ENCODE measurements at regions not wholly inside any gene's neighbourhood (a gene's known extent, or its start where the extent isn't known, plus 50 kb on each side); places are given as distances from the start of the nearest gene placed in this dataset.

DNA sequence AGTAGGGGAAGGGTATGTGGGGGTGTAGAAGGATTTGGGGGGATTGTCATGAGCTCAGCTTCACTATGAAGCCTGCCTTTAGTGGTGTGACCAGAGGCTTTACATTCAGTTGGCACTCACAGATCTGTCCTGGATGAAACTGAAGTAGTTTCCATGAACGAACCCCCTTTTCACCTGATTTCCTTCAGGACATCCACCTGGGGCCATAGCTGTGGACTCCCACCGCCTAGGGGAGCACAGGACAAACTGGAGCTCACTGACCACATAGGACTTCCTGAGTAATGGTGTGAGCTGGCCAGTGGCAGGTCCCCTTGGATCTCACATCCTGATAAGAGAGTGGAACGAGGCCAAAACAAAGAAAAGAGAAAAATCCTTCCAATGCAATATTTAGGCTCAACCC, 54.1 kb downstream of the MRPL57 start (continued):
- TF ChIP-seq GRHL2 (CRISPR knock-in tag; IDR thresholded peaks at IDR 0.05; ENCODE audit: insufficient replicate concordance, severe bottlenecking) (no peak), MAX (CRISPR knock-in tag; IDR thresholded peaks at IDR 0.05) (no peak), ESRRA (CRISPR knock-in tag; IDR thresholded peaks at IDR 0.05; ENCODE audit: borderline replicate concordance) (no peak), HMGXB4 (CRISPR knock-in tag; IDR thresholded peaks at IDR 0.05) (no peak), ZBTB43 (CRISPR knock-in tag; IDR thresholded peaks at IDR 0.05) (no peak)

GRCh38 chr13:21231426-21231940, 55.0 kb downstream of the MRPL57 start:
- TF ChIP-seq, protein P1, sequence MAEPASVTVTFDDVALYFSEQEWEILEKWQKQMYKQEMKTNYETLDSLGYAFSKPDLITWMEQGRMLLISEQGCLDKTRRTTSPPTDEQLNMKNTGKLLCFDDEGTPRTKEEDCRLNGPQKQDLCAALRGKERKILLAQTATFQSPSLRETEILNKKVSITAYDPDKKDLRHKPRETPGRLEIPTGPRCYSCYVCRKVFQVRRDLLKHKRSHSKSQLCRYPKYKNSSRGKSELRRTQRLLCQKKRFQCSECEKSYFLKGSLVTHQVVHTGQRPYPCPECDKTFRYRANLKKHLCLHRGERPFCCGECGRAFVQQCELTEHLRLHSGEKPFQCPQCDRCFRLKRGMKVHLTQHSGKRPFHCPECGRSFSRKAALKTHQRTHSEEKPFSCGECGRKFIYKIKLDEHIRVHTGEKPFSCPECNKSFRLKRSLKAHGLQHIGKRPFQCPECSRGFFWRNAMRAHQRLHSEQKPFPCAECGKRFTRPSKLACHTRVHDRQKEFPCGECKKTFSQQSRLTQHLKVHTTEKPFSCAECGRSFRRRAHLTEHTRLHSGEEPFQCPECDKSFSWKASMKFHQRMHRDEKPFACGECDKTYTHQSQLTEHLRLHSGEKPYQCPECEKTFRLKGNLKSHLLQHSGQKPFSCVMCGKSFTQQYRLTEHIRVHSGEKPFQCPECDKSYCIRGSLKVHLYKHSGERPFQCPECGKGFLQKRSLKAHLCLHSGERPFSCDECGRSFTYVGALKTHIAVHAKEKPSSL (CRISPR knock-in tag; conservative IDR thresholded peaks at IDR 0.05): no peak
- TF ChIP-seq NR3C1 (CRISPR knock-in tag; conservative IDR thresholded peaks at IDR 0.05; ENCODE audit: low read depth) (no peak), USF2 (CRISPR knock-in tag; IDR thresholded peaks at IDR 0.05) (no peak), ZNF317 (CRISPR knock-in tag; IDR thresholded peaks at IDR 0.05; ENCODE audit: borderline replicate concordance, low read depth) (no peak), SOX15 (CRISPR knock-in tag; IDR thresholded peaks at IDR 0.05) (no peak)
- H3K9me3 Mint-ChIP-seq: peaks cover 5% of the 10 kb centered on the region; the same call in 1 of the 2 replicates
- no peak for DNase-seq (ENCODE audit: low spot score)
- H3K4me1 Mint-ChIP-seq: 0 out of 2 replicates have a peak, but pooled peaks cover 4% of the 10 kb centered on the region
- no peaks in the 10 kb centered on the region for H3K27me3 Mint-ChIP-seq (ENCODE audit: low read depth)
- ChIA-PET CTCF (no interaction called here), POLR2A (no interaction called here)
- no peaks in the 10 kb centered on the region for H3K36me3 Mint-ChIP-seq
- ATAC-seq: no peak
- H3K27ac Mint-ChIP-seq: no peak overlapping the region
- no peak overlapping the region for H3K4me3 Mint-ChIP-seq

DNA sequence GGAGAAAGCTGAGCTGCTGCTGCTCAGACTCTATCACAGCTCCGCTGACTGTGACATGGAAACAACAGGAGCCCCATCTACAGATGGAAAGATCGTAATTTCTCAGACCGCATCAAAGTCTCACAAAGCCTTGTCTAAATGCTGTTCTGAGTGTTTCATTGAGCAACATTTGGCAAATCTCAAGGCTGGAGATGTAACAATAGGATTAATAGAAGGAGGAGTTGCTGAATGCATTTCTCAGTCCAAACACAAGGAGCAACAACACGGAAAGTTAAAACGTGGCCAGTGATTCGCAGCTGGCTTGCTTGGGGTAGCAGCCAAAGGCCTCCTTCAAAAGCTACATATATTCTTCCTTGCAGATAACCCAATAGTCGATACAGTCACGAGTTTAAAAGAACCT, 55.7 kb downstream of the MRPL57 start:
- ChIA-PET CTCF (interaction anchor here (0.6 to 2.1 kb wide), 3 partner anchors 11 to 426 kb away, joined by 3 to 10 read pairs (median 3); no protein-coding TSS in a partner anchor), POLR2A (no interaction called here)
- ATAC-seq (no peak), DNase-seq (ENCODE audit: low spot score) (no peak)
- H3K27ac Mint-ChIP-seq: no peak overlapping the region
- no peaks in the 10 kb centered on the region for H3K27me3 Mint-ChIP-seq (ENCODE audit: low read depth)
- peaks cover 3% of the 10 kb centered on the region; the same call in 1 of the 2 replicates for H3K9me3 Mint-ChIP-seq
- H3K36me3 Mint-ChIP-seq: no peaks in the 10 kb centered on the region
- H3K4me1 Mint-ChIP-seq: 0 out of 2 replicates have a peak, but pooled peaks cover 4% of the 10 kb centered on the region
- no peak overlapping the region for H3K4me3 Mint-ChIP-seq
- no peak for TF ChIP-seq ZBTB43 (CRISPR knock-in tag; IDR thresholded peaks at IDR 0.05)
- no peak for TF ChIP-seq NR2C2 (CRISPR knock-in tag; IDR thresholded peaks at IDR 0.05)
- no peak for TF ChIP-seq JUN (CRISPR knock-in tag; IDR thresholded peaks at IDR 0.05)
- TF ChIP-seq NR3C1 (CRISPR knock-in tag; conservative IDR thresholded peaks at IDR 0.05; ENCODE audit: low read depth): no peak
- no peak for TF ChIP-seq FOXJ3 (CRISPR knock-in tag; IDR thresholded peaks at IDR 0.05; ENCODE audit: borderline replicate concordance)
- no peak for TF ChIP-seq FOXP4 (CRISPR knock-in tag; IDR thresholded peaks at IDR 0.05)
- no peak for TF ChIP-seq TEAD1 (CRISPR knock-in tag; IDR thresholded peaks at IDR 0.05)
- TF ChIP-seq, protein P2, sequence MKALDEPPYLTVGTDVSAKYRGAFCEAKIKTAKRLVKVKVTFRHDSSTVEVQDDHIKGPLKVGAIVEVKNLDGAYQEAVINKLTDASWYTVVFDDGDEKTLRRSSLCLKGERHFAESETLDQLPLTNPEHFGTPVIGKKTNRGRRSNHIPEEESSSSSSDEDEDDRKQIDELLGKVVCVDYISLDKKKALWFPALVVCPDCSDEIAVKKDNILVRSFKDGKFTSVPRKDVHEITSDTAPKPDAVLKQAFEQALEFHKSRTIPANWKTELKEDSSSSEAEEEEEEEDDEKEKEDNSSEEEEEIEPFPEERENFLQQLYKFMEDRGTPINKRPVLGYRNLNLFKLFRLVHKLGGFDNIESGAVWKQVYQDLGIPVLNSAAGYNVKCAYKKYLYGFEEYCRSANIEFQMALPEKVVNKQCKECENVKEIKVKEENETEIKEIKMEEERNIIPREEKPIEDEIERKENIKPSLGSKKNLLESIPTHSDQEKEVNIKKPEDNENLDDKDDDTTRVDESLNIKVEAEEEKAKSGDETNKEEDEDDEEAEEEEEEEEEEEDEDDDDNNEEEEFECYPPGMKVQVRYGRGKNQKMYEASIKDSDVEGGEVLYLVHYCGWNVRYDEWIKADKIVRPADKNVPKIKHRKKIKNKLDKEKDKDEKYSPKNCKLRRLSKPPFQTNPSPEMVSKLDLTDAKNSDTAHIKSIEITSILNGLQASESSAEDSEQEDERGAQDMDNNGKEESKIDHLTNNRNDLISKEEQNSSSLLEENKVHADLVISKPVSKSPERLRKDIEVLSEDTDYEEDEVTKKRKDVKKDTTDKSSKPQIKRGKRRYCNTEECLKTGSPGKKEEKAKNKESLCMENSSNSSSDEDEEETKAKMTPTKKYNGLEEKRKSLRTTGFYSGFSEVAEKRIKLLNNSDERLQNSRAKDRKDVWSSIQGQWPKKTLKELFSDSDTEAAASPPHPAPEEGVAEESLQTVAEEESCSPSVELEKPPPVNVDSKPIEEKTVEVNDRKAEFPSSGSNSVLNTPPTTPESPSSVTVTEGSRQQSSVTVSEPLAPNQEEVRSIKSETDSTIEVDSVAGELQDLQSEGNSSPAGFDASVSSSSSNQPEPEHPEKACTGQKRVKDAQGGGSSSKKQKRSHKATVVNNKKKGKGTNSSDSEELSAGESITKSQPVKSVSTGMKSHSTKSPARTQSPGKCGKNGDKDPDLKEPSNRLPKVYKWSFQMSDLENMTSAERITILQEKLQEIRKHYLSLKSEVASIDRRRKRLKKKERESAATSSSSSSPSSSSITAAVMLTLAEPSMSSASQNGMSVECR (CRISPR knock-in tag; IDR thresholded peaks at IDR 0.05; ENCODE audit: borderline replicate concordance): no peak
- no peak for TF ChIP-seq SMAD4 (CRISPR knock-in tag; IDR thresholded peaks at IDR 0.05)

Data from WTC11 (cell line).